B cell (primary cell): ENCODE measurements at regions not wholly inside any gene's neighbourhood (a gene's known extent, or its start where the extent isn't known, plus 50 kb on each side); places are given as distances from the start of the nearest gene placed in this dataset.

ENCODE experiments used
- EZH2 ChIP-seq: IDR thresholded peaks from 2 replicates; pipeline ENCODE4 v1.6.1; 2012; ENCODE audit warnings: borderline replicate concordance, low read depth, mild to moderate bottlenecking, moderate library complexity, low read length; ENCODE audit not compliant: insufficient read depth, poor library complexity, severe bottlenecking
- TF ChIP-seq, protein P1 (sequence below): fragments of 200-600 bp; IDR thresholded peaks from one replicate; pipeline ENCODE4 v1.8.0; 2022; ENCODE audit warnings: antibody characterized with exemption, mild to moderate bottlenecking

- TF ChIP-seq, protein P1, sequence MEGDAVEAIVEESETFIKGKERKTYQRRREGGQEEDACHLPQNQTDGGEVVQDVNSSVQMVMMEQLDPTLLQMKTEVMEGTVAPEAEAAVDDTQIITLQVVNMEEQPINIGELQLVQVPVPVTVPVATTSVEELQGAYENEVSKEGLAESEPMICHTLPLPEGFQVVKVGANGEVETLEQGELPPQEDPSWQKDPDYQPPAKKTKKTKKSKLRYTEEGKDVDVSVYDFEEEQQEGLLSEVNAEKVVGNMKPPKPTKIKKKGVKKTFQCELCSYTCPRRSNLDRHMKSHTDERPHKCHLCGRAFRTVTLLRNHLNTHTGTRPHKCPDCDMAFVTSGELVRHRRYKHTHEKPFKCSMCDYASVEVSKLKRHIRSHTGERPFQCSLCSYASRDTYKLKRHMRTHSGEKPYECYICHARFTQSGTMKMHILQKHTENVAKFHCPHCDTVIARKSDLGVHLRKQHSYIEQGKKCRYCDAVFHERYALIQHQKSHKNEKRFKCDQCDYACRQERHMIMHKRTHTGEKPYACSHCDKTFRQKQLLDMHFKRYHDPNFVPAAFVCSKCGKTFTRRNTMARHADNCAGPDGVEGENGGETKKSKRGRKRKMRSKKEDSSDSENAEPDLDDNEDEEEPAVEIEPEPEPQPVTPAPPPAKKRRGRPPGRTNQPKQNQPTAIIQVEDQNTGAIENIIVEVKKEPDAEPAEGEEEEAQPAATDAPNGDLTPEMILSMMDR = no peak
- TF ChIP-seq EZH2 = no peak
Measured at GRCh38 chr21:35737899-35738346, 322.4 kb downstream of the SETD4 start.
